ENCODE measurements at regions not wholly inside any gene's neighbourhood (a gene's known extent, or its start where the extent isn't known, plus 50 kb on each side); places are given as distances from the start of the nearest gene placed in this dataset.

GRCh38 chr4:12324965-12325364 lies 896.3 kb upstream of the HS3ST1 start:
- intact Hi-C loops (cut with micrococcal nuclease; ENCODE audit: unreplicated experiment), result no loop called here
- POLR2A ChIA-PET (ENCODE audit: low non-redundant PET), result no interaction called here

DNA sequence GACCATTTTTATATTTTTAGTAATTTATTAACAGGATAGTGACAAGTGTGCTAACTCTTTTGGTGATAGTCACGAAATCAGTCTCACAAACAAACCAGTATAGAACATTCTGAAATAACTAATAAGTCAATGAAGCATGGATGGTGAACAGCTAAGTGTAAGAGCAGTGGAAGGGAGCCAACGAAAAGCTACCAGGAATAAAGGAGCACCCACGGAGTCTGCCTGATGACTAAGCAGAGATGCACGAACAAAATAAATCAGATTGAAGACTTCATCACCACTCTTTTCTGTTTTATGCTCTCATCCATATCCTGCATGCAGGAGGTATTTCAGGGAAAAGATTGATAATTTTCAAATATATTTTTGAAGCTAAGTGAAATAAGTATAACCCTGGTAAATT lies 891.1 kb upstream of the HS3ST1 start:
- BruUV-seq (replicated peaks), result no TSS peak
- no peak for DNase-seq (ENCODE audit: low spot score)
- ChIA-PET CTCF (no interaction called here), POLR2A (ENCODE audit: low non-redundant PET) (no interaction called here)
- Histone ChIP-seq H3K4me1 (ENCODE audit: insufficient read depth, low read length, poor library complexity, severe bottlenecking) (no peaks in the 10 kb centered on the region), H3K9me3 (ENCODE audit: low read depth, low read length, poor library complexity, severe bottlenecking) (peaks cover 45% of the 10 kb centered on the region), H3K27ac (ENCODE audit: low read depth, low read length, poor library complexity, severe bottlenecking) (no peak overlapping the region), H3K36me3 (ENCODE audit: insufficient read depth, low read length, poor library complexity, severe bottlenecking) (no peaks in the 10 kb centered on the region), H3K4me3 (ENCODE audit: low read depth, low read length, poor library complexity, severe bottlenecking) (no peak overlapping the region), H3K27me3 (replicated peaks; ENCODE audit: insufficient read depth, low read depth, low read length, poor library complexity) (no peaks in the 10 kb centered on the region)
- TF ChIP-seq EZH2 (IDR thresholded peaks at IDR 0.05; ENCODE audit: borderline replicate concordance, low read depth, low read length, poor library complexity, severe bottlenecking), result no peak
- TF ChIP-seq, protein P1, sequence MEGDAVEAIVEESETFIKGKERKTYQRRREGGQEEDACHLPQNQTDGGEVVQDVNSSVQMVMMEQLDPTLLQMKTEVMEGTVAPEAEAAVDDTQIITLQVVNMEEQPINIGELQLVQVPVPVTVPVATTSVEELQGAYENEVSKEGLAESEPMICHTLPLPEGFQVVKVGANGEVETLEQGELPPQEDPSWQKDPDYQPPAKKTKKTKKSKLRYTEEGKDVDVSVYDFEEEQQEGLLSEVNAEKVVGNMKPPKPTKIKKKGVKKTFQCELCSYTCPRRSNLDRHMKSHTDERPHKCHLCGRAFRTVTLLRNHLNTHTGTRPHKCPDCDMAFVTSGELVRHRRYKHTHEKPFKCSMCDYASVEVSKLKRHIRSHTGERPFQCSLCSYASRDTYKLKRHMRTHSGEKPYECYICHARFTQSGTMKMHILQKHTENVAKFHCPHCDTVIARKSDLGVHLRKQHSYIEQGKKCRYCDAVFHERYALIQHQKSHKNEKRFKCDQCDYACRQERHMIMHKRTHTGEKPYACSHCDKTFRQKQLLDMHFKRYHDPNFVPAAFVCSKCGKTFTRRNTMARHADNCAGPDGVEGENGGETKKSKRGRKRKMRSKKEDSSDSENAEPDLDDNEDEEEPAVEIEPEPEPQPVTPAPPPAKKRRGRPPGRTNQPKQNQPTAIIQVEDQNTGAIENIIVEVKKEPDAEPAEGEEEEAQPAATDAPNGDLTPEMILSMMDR (conservative IDR thresholded peaks at IDR 0.05; ENCODE audit: low read depth, low read length), result no peak
- intact Hi-C loops (cut with micrococcal nuclease; ENCODE audit: unreplicated experiment), result no loop called here

More at GRCh38 chr4:12324965-12325364, 896.3 kb upstream of the HS3ST1 start:
- no peak for DNase-seq (ENCODE audit: low spot score)
- Histone ChIP-seq H3K4me1 (ENCODE audit: insufficient read depth, low read length, poor library complexity, severe bottlenecking) (no peaks in the 10 kb centered on the region), H3K36me3 (ENCODE audit: insufficient read depth, low read length, poor library complexity, severe bottlenecking) (no peaks in the 10 kb centered on the region), H3K9me3 (ENCODE audit: low read depth, low read length, poor library complexity, severe bottlenecking) (peaks cover 42% of the 10 kb centered on the region), H3K27ac (ENCODE audit: low read depth, low read length, poor library complexity, severe bottlenecking) (no peak overlapping the region), H3K4me3 (ENCODE audit: low read depth, low read length, poor library complexity, severe bottlenecking) (no peak overlapping the region), H3K27me3 (replicated peaks; ENCODE audit: insufficient read depth, low read depth, low read length, poor library complexity) (no peaks in the 10 kb centered on the region)
- TF ChIP-seq, protein P1 (conservative IDR thresholded peaks at IDR 0.05; ENCODE audit: low read depth, low read length), result no peak
- TF ChIP-seq EZH2 (IDR thresholded peaks at IDR 0.05; ENCODE audit: borderline replicate concordance, low read depth, low read length, poor library complexity, severe bottlenecking), result no peak
- CTCF ChIA-PET, result no interaction called here
- BruUV-seq (replicated peaks), result no TSS peak

- H3K4me3 ChIP-seq (ENCODE audit: low read depth, low read length, poor library complexity, severe bottlenecking), result no peak overlapping the region
- ChIA-PET CTCF (no interaction called here), POLR2A (ENCODE audit: low non-redundant PET) (interaction anchor here (0.6 kb wide), 1 partner anchor 1535 kb away, joined by 4 read pairs; no protein-coding TSS in a partner anchor)
- TF ChIP-seq EZH2 (IDR thresholded peaks at IDR 0.05; ENCODE audit: borderline replicate concordance, low read depth, low read length, poor library complexity, severe bottlenecking), result no peak
- TF ChIP-seq, protein P1 (conservative IDR thresholded peaks at IDR 0.05; ENCODE audit: low read depth, low read length), result no peak
- no peak overlapping the region for H3K27ac ChIP-seq (ENCODE audit: low read depth, low read length, poor library complexity, severe bottlenecking)
- intact Hi-C loops (cut with micrococcal nuclease; ENCODE audit: unreplicated experiment), result no loop called here
- peaks cover 25% of the 10 kb centered on the region for H3K9me3 ChIP-seq (ENCODE audit: low read depth, low read length, poor library complexity, severe bottlenecking)
- no peaks in the 10 kb centered on the region for H3K4me1 ChIP-seq (ENCODE audit: insufficient read depth, low read length, poor library complexity, severe bottlenecking)
- DNase-seq (ENCODE audit: low spot score), result no peak
- no peaks in the 10 kb centered on the region for H3K36me3 ChIP-seq (ENCODE audit: insufficient read depth, low read length, poor library complexity, severe bottlenecking)
- no peaks in the 10 kb centered on the region for H3K27me3 ChIP-seq (replicated peaks; ENCODE audit: insufficient read depth, low read depth, low read length, poor library complexity)
- no TSS peak for BruUV-seq (replicated peaks)
Measured at GRCh38 chr4:12304905-12305304, 876.2 kb upstream of the HS3ST1 start.

Measured in A673 (cell line).